ENCODE measurements at regions not wholly inside any gene's neighbourhood (a gene's known extent, or its start where the extent isn't known, plus 50 kb on each side); places are given as distances from the start of the nearest gene placed in this dataset.

DNA sequence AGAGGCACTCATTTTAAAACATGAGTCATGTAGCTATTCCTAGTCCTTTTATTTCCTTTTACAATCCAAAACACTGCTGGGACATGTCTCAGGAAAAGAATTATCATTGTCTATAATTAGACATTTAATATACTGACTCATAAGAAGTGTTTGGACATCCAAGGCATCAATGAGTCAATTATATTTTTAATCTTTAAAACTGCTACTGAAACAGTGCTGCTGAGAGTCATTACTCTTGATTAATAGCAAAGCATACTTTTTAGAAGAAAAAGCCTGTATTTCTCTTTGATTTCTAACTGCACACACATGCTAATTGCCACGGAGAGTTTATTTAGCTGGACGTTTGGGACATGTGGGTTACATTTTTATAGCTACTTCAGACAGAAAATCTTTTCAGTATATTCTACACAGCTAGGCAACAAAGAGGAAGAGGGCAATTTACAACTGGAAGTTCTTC, 1249.0 kb upstream of the CDH18 start:
- intact Hi-C loops (cut with micrococcal nuclease): loop anchor here (2.0 kb wide), 1 partner anchor 84 kb away; no protein-coding TSS in a partner anchor
- TF ChIP-seq, protein P1, sequence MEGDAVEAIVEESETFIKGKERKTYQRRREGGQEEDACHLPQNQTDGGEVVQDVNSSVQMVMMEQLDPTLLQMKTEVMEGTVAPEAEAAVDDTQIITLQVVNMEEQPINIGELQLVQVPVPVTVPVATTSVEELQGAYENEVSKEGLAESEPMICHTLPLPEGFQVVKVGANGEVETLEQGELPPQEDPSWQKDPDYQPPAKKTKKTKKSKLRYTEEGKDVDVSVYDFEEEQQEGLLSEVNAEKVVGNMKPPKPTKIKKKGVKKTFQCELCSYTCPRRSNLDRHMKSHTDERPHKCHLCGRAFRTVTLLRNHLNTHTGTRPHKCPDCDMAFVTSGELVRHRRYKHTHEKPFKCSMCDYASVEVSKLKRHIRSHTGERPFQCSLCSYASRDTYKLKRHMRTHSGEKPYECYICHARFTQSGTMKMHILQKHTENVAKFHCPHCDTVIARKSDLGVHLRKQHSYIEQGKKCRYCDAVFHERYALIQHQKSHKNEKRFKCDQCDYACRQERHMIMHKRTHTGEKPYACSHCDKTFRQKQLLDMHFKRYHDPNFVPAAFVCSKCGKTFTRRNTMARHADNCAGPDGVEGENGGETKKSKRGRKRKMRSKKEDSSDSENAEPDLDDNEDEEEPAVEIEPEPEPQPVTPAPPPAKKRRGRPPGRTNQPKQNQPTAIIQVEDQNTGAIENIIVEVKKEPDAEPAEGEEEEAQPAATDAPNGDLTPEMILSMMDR (IDR thresholded peaks at IDR 0.05; ENCODE audit: extremely low read depth in 1 of 2, insufficient read depth in 1 of 2, low read depth in 1 of 2, low read length in 2 of 2): no peak
- peak; percentile 83 for TF ChIP-seq JUN (IDR thresholded peaks at IDR 0.05; ENCODE audit: borderline replicate concordance, insufficient read depth, insufficient read length, low read depth)
- TF ChIP-seq FOS (IDR thresholded peaks at IDR 0.05; ENCODE audit: borderline replicate concordance, insufficient read depth, low read length): peak; percentile 92
- TF ChIP-seq POLR2A (IDR thresholded peaks at IDR 0.05; ENCODE audit: low read depth, low read length): no peak
- TF ChIP-seq EZH2 (IDR thresholded peaks at IDR 0.05; ENCODE audit: borderline replicate concordance, low read depth, low read length, severe bottlenecking): no peak
- TF ChIP-seq MYC (IDR thresholded peaks at IDR 0.05; ENCODE audit: low read depth, low read length): no peak
- TF ChIP-seq, protein P2, sequence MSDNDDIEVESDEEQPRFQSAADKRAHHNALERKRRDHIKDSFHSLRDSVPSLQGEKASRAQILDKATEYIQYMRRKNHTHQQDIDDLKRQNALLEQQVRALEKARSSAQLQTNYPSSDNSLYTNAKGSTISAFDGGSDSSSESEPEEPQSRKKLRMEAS (IDR thresholded peaks at IDR 0.05; ENCODE audit: insufficient read depth, insufficient read length): no peak

More for the DNA sequence above, 1249.0 kb upstream of the CDH18 start:
- no peaks in the 10 kb centered on the region for H3K79me2 ChIP-seq (ENCODE audit: control insufficient read depth, insufficient read depth, low read length)
- no peaks in the 10 kb centered on the region for H3K9me1 ChIP-seq (replicated peaks; ENCODE audit: control insufficient read depth, extremely low read depth, insufficient read depth, low read length)
- DNase-seq (ENCODE audit: low read depth, low spot score) (peak; percentile 62), FAIRE-seq (no peak)
- ChIA-PET CTCF (interaction anchor here (0.6 kb wide), 1 partner anchor 206 kb away, joined by 3 read pairs; no protein-coding TSS in a partner anchor), POLR2A (no interaction called here)
- H3K9me3 ChIP-seq (replicated peaks; ENCODE audit: control insufficient read depth, insufficient read depth, low read length): no peaks in the 10 kb centered on the region
- dilution Hi-C loops (cut with MboI; ENCODE audit: extremely low pct_ligation_motif_present, low sequenced_read_pairs): no loop called here
- no TSS peak for BruUV-seq (replicated peaks)
- H3K4me1 ChIP-seq (ENCODE audit: control insufficient read depth, extremely low read depth, insufficient read depth, low read length): peaks cover 12% of the 10 kb centered on the region
- H4K20me1 ChIP-seq (replicated peaks; ENCODE audit: control insufficient read depth, extremely low read depth, insufficient read depth, low read length): no peaks in the 10 kb centered on the region
- H3K9ac ChIP-seq (replicated peaks; ENCODE audit: extremely low read depth, insufficient read depth, low read length): peak overlapping the region; percentile 43
- no peaks in the 10 kb centered on the region for H3K27me3 ChIP-seq (ENCODE audit: control insufficient read depth in 2 of 2, insufficient read depth in 2 of 2, low read length in 2 of 2)
- peak overlapping the region; percentile 48 for H3K27ac ChIP-seq (ENCODE audit: insufficient read depth, low read depth, low read length)
- H2AFZ ChIP-seq (ENCODE audit: low read depth, low read length): no peak overlapping the region
- H3K4me3 ChIP-seq (replicated peaks in 1 of 3; ENCODE audit: insufficient read depth in 1 of 3, low read depth in 1 of 3, low read length in 3 of 3): peak overlapping the region in 1 of 3 experiments; percentile 6
- H3K4me2 ChIP-seq (ENCODE audit: insufficient read depth, low read length): peak overlapping the region; percentile 59
- no peaks in the 10 kb centered on the region for H3K36me3 ChIP-seq (ENCODE audit: control insufficient read depth in 2 of 2, extremely low read depth in 1 of 2, insufficient read depth in 2 of 2, low read length in 2 of 2)

Data from endothelial cell of umbilical vein (primary cell).